Activated CD4-positive, alpha-beta T cell treated with anti-CD3 and anti-CD28 coated beads, Interleukin-2, Interleukin-4, amounts not matched to agents 100 ng/mL and 50 ng/mL, durations not matched to agents 16 hours and 8 hours (primary cell): ENCODE measurements at regions not wholly inside any gene's neighbourhood (a gene's known extent, or its start where the extent isn't known, plus 50 kb on each side); places are given as distances from the start of the nearest gene placed in this dataset.

Experiments
- DNase-seq: peaks from one replicate; pipeline ENCODE4 v3.0.0-alpha.2; 2020; ENCODE audit warnings: low spot score

DNA sequence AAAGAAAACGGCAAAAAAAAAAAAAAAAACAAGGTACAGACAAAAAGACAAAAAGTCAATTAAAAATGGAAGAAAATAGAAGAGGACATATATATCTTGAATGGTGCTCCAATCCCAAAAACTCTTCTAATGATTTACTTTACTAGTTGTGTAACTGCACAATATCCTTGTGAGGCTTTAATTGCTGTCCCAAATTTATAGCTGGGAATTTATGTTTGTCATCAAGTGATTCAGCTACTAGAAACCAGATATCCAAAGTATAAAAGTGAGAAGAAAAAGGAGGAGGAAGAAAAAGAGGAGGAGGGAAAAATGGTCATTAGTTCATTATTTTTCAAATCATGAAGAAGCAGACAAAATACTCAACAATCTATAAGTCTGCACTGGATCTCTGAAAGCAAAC, 150.8 kb upstream of the ARPP21 start:
- no peak for DNase-seq

- no peak for DNase-seq
Observed at GRCh38 chr3:35492841-35493240, 146.5 kb upstream of the ARPP21 start.

GRCh38 chr3:35498506-35499210, 140.7 kb upstream of the ARPP21 start:
- DNase-seq = no peak

DNA sequence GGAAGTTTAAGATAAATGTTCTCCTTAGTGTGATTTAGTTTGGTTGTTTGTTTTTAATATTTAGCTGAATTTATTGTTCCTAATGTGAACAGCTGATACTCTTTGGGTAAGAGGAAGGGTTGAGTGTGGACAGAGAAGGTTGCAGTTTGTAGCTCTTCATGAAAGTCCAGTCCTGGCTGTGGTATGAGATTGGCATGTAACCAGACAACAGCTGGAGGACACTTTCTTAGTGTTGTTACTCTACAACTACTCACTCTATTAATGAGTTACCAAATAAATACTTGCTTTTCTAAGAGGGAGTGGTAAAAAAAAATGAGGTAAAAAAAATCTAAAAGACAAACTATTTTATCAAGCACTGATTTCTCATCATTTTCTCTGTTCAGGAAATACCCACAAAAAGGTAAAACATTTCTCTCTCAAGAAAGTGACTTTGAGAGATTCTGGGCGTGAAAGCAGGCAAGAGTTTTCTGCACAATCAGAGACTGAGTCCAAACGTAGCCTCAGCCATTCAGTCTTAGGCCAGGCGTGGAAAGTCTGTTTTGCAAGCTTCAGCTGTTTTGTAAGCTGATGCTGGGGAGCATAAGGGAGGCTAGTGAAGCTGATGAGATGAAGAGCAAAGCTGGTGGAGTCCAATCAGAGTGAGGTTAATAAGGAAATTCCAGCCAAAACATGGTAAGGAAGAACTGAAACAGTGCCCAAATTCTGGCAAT, 138.5 kb upstream of the ARPP21 start:
- no peak for DNase-seq

DNA sequence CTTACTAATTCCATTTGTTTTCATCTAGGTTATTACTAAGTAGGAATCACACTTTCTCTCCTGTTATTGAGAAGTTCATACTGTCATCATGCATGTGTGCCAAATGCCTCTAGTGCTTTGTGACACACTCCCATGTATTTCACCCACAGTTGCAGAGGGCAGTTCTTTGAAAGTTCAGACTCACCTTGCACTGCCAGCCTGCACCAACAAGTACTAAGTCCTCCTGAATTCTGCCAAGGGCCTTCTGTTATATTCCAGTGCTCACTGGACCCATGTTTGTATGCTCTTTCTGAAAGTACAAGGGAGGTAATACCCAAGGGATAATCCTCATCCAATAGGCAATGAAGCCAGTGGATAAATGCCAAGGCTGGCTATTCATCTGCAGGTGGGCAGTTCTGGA, 136.6 kb upstream of the ARPP21 start:
- no peak for DNase-seq

- DNase-seq = no peak
Observed at GRCh38 chr3:35505181-35505580, 134.1 kb upstream of the ARPP21 start.

DNA sequence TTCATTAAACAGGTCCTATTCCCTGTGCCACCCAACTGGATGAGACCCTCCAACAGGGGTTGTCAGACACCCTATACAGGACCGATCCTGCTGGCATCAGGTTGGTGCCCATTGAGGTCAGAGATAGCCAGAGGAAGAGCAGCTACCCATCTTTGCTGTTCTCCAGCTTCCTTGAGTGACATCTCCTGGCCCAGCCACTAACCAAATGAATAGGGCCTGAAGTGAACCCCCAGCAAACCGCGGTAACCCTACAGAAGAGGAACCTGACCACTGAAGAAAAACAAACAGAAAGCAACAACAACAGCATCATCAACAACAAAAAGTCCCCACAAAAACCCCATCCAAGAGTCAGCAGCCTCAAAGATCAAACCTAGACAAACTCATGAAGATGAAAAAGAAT, 133.6 kb upstream of the ARPP21 start:
- no peak for DNase-seq

DNA sequence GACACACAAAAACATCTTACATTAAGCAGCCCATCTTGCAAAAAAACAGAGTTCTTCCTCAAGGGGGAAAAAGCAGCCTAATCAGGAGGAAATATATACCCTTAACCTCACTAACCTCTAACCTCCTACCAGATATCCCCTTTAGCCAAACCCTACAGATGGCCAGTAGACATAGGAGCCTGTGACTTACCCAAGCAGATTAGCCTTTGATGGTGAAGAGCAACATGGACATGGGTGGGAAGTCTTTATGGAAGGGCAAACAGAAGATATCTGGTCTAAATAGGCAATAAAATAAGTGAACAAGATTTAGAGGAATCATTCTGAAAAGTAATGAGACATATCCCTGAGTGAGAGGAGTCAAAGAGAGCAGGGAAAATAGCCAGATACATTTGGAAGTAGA, 119.4 kb upstream of the ARPP21 start:
- no peak for DNase-seq

GRCh38 chr3:35521196-35521595, 118.1 kb upstream of the ARPP21 start:
- DNase-seq = no peak

GRCh38 chr3:35522450-35522849, 116.9 kb upstream of the ARPP21 start:
- no peak for DNase-seq

- DNase-seq = no peak
Observed at GRCh38 chr3:35523074-35523473, 116.3 kb upstream of the ARPP21 start.

DNA sequence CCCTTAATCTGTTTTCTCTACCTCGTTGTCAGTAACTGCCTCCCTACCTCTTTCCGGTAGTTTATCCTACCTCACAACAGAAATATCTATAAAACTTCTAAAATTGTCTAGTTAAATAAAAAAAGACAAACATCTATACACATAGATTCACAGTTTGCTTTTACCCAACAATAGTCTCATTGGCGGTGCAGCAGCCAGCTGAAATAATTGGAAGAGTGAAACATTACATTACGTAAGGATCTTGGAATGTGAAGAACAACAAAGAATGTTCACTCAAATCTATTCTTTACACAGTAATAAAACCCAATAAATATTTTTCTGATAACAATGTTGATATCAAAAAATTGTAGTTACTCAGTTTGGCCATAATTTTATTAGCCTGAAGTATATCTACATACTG, 115.5 kb upstream of the ARPP21 start:
- DNase-seq = no peak

GRCh38 chr3:35524856-35525255, 114.5 kb upstream of the ARPP21 start:
- DNase-seq = no peak

DNA sequence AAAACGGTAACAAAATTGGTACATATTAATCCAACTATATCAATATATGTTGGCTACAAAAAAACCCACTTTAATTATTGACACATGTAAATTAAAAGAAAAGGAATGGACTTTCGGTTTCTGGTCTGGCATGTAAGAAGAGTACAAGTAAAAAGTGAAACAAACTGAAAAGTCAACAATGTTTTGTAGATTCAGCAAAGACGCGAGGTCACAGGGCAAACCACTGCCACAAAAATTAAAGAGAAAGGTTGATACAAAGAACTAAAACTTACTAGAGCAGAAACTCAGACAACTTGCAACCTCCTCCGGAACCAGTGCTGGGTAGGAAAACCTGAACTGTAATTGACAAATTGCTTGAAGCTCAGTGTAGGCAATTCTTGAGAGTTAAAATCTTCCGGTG, 110.6 kb upstream of the ARPP21 start:
- DNase-seq = no peak

DNA sequence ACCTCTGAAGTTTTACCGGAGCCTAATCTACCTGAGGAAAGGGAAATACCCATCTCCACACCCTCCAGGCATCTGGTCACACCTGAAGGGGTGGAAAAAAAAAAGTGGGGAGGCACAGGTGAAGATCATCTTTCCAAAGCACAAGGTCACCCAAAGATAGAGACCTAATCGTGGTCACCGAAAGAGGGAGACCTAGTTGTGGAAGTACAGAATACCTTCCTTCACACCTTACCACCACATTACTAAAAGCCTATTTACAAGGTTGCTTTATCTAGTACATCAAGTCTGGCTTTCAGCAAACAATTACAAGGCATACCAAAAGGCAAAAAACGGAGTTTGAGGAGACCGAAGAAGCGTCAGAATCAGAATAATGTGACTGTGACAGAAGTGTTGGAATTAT, 110.0 kb upstream of the ARPP21 start:
- no peak for DNase-seq

DNA sequence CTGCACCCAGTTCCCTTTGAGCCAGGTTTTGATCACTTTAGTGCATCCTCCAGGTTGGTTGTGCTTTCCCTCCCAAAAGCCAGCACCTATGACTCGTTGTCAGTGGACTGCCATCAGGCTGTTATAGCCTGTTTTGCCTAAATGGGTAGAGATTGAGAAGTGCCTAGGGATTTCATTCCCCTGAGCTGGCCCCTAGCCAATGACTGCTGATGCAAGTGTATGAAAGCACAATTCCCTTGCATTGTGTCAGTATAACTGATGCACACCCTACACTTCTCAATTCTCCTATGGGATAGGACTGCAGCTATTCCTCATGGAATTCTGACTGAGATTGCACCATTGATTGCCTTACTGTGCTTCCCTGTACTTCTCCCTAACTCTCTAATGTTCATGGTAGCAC, 102.1 kb upstream of the ARPP21 start:
- no peak for DNase-seq

GRCh38 chr3:35544976-35545375, 94.3 kb upstream of the ARPP21 start:
- DNase-seq = no peak

- no peak for DNase-seq
Observed at GRCh38 chr3:35549690-35550089, 89.6 kb upstream of the ARPP21 start.

DNA sequence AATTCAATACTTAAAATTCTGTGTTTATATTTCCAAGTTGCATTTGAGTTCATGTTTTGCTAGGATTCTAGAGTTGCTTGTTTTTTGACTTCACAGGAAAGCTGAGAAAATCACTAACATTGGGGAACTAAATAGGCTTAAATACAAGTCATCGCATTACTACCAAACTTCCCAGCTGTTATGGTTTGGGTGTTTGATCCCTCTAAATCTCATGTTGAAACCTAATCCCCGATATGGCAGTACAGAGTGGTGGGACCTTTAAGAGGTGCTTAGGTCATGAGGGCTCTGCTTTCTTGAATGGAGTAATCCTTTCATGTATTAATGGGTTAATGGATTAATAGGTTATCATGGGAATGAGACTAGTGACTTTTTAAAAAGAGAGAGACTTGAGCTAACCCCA, 77.2 kb upstream of the ARPP21 start:
- DNase-seq = no peak

DNA sequence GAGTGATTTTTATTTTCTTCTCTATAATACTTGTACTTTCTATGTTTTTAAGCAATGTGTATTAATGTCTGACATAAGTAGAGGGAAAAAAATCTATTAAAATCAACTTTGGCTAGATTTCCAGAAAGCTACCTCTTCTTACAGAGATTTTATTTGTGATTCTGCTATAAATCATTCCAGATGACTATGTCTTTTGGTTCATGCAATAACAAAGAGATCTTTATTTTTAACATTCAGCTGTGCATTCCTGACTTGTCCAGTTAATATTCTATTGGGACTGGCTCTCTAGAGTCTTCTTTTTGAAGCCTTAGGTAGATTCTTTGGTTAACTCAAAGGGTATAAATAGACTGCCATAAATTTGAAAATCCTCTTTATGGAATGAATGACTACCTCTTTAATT, 74.3 kb upstream of the ARPP21 start:
- no peak for DNase-seq
